ENCODE measurements at regions not wholly inside any gene's neighbourhood (a gene's known extent, or its start where the extent isn't known, plus 50 kb on each side); places are given as distances from the start of the nearest gene placed in this dataset.

GRCh38 chr1:114322734-114323133, 169.1 kb upstream of the SYT6 start:
- Histone ChIP-seq H3K36me3 (no peaks in the 10 kb centered on the region), H3K27ac (no peak overlapping the region), H3K9me3 (no peaks in the 10 kb centered on the region), H3K4me1 (no peaks in the 10 kb centered on the region), H3K4me3 (no peak overlapping the region), H3K27me3 (no peaks in the 10 kb centered on the region)
- in situ Hi-C loops (cut with MboI; ENCODE audit: low pct_ligation_motif_present in 1 of 4, low pct_unique_long_range_greater_than_20kb in 1 of 4, low sequenced_read_pairs in 3 of 4) (no loop called here), intact Hi-C loops (cut with DNase I; ENCODE audit: low total_unique reads) (no loop called here)
- WGBS, 2 donors (ENCODE audit: low coverage in 1 of 2), result 78 to 94% methylated on average over 2 of the region's 2 CpGs
- TF ChIP-seq EP300 (IDR thresholded peaks at IDR 0.05; ENCODE audit: low read depth) (no peak), POLR2AphosphoS5 (IDR thresholded peaks at IDR 0.05) (no peak), CTCF (IDR thresholded peaks at IDR 0.05) (no peak), POLR2A (IDR thresholded peaks at IDR 0.05) (no peak)
- no peak for DNase-seq

GRCh38 chr1:114322207-114322606, 168.5 kb upstream of the SYT6 start:
- H3K4me1 ChIP-seq, result no peaks in the 10 kb centered on the region
- no peaks in the 10 kb centered on the region for H3K9me3 ChIP-seq
- H3K27me3 ChIP-seq, result no peaks in the 10 kb centered on the region
- WGBS, 2 donors (ENCODE audit: low coverage in 1 of 2), result 78 to 80% methylated on average over 3 of the region's 3 CpGs
- intact Hi-C loops (cut with DNase I; ENCODE audit: low total_unique reads), result no loop called here
- TF ChIP-seq EP300 (IDR thresholded peaks at IDR 0.05; ENCODE audit: low read depth) (no peak), POLR2AphosphoS5 (IDR thresholded peaks at IDR 0.05) (no peak), CTCF (IDR thresholded peaks at IDR 0.05) (no peak), POLR2A (IDR thresholded peaks at IDR 0.05) (no peak)
- in situ Hi-C loops (cut with MboI; ENCODE audit: low pct_ligation_motif_present in 1 of 4, low pct_unique_long_range_greater_than_20kb in 1 of 4, low sequenced_read_pairs in 3 of 4), result no loop called here
- no peak overlapping the region for H3K4me3 ChIP-seq
- no peaks in the 10 kb centered on the region for H3K36me3 ChIP-seq
- no peak overlapping the region for H3K27ac ChIP-seq
- no peak for DNase-seq

- no peak overlapping the region for H3K27ac ChIP-seq
- in situ Hi-C loops (cut with MboI; ENCODE audit: low pct_ligation_motif_present in 1 of 4, low pct_unique_long_range_greater_than_20kb in 1 of 4, low sequenced_read_pairs in 3 of 4) (no loop called here), intact Hi-C loops (cut with DNase I; ENCODE audit: low total_unique reads) (no loop called here)
- no peak for TF ChIP-seq CTCF (IDR thresholded peaks at IDR 0.05)
- H3K4me3 ChIP-seq, result no peak overlapping the region
- no peak for DNase-seq
- no peaks in the 10 kb centered on the region for H3K27me3 ChIP-seq
- H3K36me3 ChIP-seq, result no peaks in the 10 kb centered on the region
- no peaks in the 10 kb centered on the region for H3K9me3 ChIP-seq
- H3K4me1 ChIP-seq, result no peaks in the 10 kb centered on the region
Observed at GRCh38 chr1:114320586-114320985, 166.9 kb upstream of the SYT6 start.

GRCh38 chr1:114319418-114319817, 165.7 kb upstream of the SYT6 start:
- Histone ChIP-seq H3K4me3 (no peak overlapping the region), H3K9me3 (no peaks in the 10 kb centered on the region), H3K27ac (no peak overlapping the region), H3K4me1 (no peaks in the 10 kb centered on the region), H3K27me3 (no peaks in the 10 kb centered on the region), H3K36me3 (no peaks in the 10 kb centered on the region)
- DNase-seq, result no peak
- TF ChIP-seq POLR2AphosphoS5 (IDR thresholded peaks at IDR 0.05) (no peak), CTCF (IDR thresholded peaks at IDR 0.05) (no peak), EP300 (IDR thresholded peaks at IDR 0.05; ENCODE audit: low read depth) (no peak), POLR2A (IDR thresholded peaks at IDR 0.05) (no peak)
- intact Hi-C loops (cut with DNase I; ENCODE audit: low total_unique reads) (no loop called here), in situ Hi-C loops (cut with MboI; ENCODE audit: low pct_ligation_motif_present in 1 of 4, low pct_unique_long_range_greater_than_20kb in 1 of 4, low sequenced_read_pairs in 3 of 4) (no loop called here)
- 50 to 57% methylated on average over 3 of the region's 3 CpGs for WGBS, 2 donors (ENCODE audit: low coverage in 1 of 2)

Data from transverse colon (tissue), 4 donors.